GM18867 (cell line): ENCODE measurements at regions not wholly inside any gene's neighbourhood (a gene's known extent, or its start where the extent isn't known, plus 50 kb on each side); places are given as distances from the start of the nearest gene placed in this dataset.

Experiments
- ATAC-seq: cut with Tn5 transposase; IDR thresholded peaks from one replicate; pipeline ENCODE4 v1.9.1; 2021; ENCODE audit warnings: mild to moderate bottlenecking, moderate library complexity; ENCODE audit not compliant: unreplicated experiment

- ATAC-seq = no peak
Observed at GRCh38 chr12:63266988-63267387, 116.0 kb upstream of the AVPR1A start.

- no peak for ATAC-seq
Observed at GRCh38 chr12:63264629-63265028, 113.6 kb upstream of the AVPR1A start.

- no peak for ATAC-seq
Observed at GRCh38 chr12:63250486-63250885, 99.5 kb upstream of the AVPR1A start.

- ATAC-seq = no peak
Observed at GRCh38 chr12:63238892-63239291, 87.9 kb upstream of the AVPR1A start.

- no peak for ATAC-seq
Observed at GRCh38 chr12:63232896-63233295, 81.9 kb upstream of the AVPR1A start.

- no peak for ATAC-seq
Observed at GRCh38 chr12:63228853-63229252, 77.9 kb upstream of the AVPR1A start.

GRCh38 chr12:63226792-63227463 lies 75.9 kb upstream of the AVPR1A start:
- ATAC-seq = no peak

GRCh38 chr12:63224396-63224795 lies 73.4 kb upstream of the AVPR1A start:
- ATAC-seq = no peak

GRCh38 chr12:63223128-63223527 lies 72.1 kb upstream of the AVPR1A start:
- no peak for ATAC-seq

GRCh38 chr12:63222582-63222981 lies 71.6 kb upstream of the AVPR1A start:
- no peak for ATAC-seq

- ATAC-seq = no peak
Observed at GRCh38 chr12:63220921-63221320, 69.9 kb upstream of the AVPR1A start.

GRCh38 chr12:63212316-63212715 lies 61.3 kb upstream of the AVPR1A start:
- no peak for ATAC-seq

GRCh38 chr12:63208956-63209355 lies 58.0 kb upstream of the AVPR1A start:
- ATAC-seq = no peak

GRCh38 chr12:63206909-63207308 lies 55.9 kb upstream of the AVPR1A start:
- no peak for ATAC-seq

- ATAC-seq = no peak
Observed at GRCh38 chr12:63206494-63206893, 55.5 kb upstream of the AVPR1A start.
